GM19240 (cell line): ENCODE measurements at regions not wholly inside any gene's neighbourhood (a gene's known extent, or its start where the extent isn't known, plus 50 kb on each side); places are given as distances from the start of the nearest gene placed in this dataset.

ENCODE experiments used
- DNase-seq: peaks from one replicate; pipeline ENCODE4 v3.0.0; 2011; ENCODE audit warnings: low spot score; ENCODE audit not compliant: insufficient read length

DNA sequence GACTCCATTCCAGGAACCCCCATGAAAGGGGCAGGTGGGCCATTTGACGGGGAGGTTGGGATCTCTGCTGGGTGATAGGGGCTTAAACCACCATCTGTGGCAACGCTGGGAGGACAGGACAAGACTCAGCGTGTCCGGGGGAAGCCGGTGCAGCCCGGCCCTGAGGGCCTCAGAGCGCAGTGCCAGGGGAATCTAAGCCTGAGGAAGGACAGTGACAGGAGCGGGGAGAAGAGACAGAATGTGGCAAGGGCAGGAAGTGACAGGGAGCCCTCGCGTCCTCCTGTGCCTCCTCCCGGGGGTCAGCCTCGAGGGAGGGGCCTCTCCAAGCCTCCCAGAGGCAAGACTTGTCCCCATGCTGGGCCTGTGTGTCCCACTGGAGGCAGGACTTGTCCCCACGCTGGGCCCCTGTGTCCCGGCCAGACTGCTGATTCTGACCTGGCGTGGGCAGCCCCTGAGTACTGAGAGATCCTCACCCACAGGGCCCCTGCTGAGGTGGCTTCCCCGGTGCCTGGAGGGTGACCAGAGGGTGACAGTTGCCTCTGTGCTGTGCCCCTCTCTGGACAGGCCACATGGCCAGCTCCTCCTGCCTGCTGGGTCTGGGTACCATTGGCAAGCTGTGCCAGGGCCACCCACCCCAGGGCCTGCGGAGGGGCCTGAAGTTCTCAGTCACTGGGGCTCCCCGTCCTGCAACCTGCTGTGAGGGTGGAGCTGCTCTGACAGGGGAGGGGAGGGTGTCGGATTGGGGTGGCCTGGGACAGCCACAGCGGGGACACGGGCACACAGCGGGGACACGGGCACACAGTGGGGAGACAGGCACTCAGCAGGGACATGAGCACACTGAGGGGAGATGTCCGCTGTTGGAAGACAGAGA lies 676.2 kb downstream of the BRD1 start:
- DNase-seq, result no peak

DNA sequence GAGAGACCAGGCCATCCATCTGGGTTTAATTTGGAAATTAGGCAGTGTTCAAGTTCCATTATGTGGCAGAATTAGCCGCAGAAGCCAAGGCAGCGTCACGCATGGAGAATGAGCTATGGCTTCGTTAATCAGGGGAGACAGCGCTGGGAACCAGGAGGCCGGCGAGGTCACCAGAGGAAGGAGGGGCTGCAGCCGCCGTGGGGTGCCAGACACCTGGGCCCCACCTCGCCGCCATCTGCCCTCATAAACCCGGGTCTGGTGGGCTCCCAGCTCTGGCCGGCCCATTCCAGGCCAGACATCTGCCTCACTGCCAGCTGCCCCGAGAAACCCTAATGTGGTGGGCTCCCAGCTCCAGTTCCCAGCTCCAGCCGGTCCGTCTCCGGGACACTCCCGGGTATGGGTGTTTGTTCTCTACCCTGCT lies 676.9 kb downstream of the BRD1 start:
- DNase-seq, result no peak

DNA sequence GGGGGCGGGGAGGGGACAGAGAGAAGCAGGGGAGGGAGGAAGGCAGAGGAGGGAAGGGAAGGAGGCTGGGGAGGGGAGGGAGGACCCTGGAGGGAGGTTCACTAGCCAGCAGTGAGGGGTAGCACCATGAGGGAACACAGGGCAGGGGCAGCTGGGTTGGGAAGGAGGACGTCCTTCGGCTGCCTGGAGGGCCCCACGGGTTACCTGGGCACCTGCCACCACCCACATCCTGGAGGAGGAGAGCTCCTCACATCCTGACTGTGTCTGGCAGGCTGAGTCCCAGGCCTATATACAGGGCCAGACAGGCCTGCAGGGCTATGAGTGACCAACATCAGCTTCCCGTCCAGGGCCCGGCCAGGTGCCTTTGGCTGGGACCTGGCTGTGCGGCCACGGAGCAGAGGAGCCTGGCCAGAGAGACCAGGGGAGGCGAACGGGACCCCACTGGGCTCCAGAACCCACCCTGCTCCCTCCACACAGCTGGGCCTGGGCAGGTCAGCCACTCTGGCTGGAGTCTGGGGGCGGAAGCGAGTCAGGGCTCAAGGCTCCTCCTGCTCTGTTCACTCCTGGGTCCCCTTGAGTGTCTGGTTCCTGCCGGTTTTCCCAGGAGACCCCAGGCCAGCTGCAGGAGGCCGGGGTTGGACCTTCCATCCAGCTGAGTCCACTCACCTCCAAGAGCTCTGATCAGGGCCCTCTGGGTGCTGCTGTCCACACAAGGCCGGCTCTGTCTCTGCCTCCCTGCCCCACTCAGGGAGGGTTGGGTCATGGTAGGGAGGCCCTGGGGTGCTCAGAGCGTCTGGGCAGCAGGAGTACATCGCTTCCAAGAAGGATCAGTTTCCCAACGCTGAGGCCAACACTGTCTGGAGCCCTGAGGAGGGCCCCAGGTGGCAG lies 677.7 kb downstream of the BRD1 start:
- no peak for DNase-seq

DNA sequence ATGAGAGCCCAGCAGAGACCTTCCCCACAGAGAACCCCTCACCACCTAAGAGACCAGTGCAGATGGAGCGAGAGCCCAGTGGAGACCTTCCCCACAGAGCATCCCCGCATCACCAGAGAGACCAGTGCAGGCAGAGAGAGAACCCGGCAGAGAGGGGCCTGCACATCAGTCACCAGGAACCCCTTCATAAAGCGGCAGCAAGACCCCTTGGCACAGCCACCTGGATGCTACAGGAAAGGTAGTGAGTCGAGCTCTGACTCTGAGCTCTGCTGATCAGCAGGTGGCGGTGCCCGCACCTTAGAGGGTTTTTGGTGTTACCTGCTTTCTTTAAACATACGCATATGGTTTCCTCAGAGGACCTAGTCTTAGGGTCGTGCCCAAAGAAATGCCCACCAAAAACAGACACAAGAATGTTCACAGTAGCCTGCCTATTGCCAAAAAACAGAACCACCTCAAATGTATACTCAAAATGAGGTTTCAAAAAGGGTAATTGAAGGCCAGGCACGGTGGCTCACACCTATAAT lies 678.7 kb downstream of the BRD1 start:
- no peak for DNase-seq

DNA sequence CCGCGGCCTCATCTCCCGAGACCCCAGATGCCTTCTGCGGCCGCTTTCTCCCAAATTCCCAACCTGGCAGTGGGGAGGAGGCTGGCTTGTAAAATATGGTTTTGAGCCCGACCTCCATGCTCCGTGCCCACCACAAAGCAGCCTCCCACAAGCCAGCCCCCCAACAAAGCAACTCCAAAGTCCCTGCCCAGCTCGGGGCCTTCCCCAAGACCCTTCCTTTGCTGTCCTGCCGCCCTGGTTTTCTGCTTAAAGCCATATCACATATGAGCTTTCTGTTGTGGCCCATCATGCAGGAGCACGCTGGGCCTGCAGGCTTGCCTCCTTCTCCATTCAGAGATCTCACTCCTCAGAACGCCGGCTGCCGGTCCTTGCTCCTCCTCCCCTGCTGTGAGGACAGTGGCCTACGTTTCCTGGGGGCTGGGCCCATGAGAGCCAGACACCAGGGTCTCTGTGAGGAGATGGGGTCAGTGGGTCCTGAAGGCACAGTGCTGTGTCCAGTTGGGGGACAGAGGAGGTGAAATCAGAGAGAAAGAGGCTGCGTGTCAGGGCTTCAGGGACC lies 680.0 kb downstream of the BRD1 start:
- no peak for DNase-seq

DNA sequence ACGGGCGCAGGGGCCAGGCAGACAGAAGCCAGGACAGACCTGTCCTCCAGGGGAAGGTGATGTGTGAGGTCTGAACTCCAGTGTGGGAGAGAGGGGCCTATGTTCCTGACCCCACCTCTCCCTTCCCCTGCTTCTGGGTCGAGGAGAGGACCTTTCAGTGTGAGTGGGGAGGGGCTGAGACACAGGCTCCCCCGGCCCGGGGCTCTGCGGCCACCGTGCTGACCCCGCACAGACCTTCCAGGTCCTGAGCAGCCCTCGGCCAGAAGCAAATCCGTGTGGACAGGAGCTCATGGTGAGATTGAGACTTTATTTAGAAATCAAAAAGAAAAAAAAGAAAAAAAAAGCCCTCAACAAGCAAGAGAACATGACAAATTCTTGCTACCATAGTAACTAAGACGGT lies 680.5 kb downstream of the BRD1 start:
- no peak for DNase-seq

DNA sequence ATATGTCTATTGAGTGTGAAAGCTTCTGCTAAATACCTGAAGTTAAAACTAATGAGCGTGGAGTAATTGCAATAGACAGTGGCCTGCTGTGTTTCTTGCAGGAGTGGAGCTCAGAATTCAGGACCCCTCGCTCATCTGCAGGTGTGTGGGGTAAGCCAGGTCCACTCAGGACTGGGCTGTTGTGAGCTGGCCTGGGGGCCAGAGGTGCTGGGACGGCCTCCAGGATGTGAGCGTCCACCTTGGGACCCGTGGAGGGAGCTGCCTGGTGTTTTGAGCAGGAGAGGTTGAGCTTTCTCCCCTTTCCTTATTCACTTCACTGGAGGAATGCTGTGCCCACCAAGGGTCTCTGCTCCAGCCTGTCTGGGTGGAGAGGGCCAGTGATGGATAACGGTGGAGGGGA lies 681.2 kb downstream of the BRD1 start:
- no peak for DNase-seq

DNA sequence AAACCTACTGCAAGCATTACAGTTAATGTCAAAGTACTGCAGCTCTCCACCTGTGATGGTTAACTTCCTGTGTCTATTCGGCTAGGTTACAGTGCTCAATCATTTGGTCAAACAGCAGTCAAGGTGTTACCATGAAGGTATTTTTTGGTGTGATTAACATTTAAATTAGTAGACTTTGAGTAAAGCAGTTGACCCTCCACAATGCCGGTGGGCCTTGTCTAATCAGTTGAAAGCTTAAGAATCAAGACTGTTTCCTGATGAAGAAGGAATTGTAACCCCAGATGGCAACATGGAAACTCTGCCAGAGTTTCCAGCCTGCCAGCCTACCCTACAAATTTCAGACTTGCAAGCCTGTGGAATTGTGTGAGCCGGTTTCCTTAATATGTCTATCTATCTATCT lies 683.9 kb downstream of the BRD1 start:
- no peak for DNase-seq

DNA sequence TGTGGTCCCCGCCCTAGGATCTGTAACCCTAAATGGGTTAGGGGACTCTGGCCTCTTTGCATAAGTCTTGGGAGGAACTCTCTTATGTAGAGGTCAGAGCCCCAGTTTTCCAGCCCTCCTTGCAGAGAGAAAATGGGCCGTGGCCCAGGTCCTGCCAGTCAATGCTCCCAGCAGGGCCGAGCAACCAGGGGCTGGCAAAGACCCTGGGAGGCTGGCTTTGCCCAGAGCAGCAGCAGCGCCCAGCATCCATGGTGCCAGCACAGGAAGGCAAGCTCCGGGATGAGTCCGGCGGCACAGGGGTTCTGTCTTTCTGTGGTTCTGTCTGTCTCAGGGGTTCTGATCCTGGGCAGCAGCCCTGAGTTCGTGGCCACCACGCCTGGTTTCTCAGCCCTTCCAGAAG lies 684.8 kb downstream of the BRD1 start:
- no peak for DNase-seq

DNA sequence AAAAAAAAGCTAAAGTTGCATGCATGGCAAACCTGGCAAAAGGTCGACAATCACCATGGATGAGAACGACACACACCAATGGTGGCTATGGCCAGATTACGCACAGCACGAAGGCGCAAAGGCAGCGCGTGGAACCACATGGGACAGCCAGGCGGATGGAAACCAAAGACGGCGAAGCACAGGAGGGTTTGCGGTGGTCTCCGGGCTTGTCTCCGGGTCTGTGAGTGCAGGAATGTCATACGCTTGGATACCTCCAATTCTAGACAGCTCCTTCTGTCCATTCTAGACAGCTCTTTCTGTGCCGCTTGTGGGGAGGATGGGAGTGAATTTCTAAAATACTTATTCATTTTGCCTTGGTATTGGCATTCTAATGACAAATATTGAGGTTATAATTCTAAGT lies 685.4 kb downstream of the BRD1 start:
- DNase-seq, result no peak

DNA sequence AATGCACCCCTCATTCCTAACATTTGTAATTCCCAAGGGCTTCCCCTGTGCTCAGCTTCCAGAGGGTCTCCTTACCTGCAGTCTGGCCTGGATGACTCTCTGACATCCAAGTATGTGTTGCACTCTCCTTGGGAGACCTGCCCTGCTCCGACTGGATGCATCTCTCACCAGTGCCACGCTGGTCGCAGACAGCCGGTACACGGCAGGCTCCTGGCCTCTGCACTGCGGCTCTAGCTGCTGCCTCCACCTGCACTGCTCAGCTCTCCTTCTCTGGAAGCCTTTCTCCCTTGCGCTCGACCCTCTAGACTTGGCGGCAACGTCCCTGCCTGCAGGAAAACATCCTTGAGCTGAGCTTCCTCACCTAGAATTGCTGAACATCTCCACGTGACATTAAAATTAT lies 685.9 kb downstream of the BRD1 start:
- DNase-seq, result no peak

DNA sequence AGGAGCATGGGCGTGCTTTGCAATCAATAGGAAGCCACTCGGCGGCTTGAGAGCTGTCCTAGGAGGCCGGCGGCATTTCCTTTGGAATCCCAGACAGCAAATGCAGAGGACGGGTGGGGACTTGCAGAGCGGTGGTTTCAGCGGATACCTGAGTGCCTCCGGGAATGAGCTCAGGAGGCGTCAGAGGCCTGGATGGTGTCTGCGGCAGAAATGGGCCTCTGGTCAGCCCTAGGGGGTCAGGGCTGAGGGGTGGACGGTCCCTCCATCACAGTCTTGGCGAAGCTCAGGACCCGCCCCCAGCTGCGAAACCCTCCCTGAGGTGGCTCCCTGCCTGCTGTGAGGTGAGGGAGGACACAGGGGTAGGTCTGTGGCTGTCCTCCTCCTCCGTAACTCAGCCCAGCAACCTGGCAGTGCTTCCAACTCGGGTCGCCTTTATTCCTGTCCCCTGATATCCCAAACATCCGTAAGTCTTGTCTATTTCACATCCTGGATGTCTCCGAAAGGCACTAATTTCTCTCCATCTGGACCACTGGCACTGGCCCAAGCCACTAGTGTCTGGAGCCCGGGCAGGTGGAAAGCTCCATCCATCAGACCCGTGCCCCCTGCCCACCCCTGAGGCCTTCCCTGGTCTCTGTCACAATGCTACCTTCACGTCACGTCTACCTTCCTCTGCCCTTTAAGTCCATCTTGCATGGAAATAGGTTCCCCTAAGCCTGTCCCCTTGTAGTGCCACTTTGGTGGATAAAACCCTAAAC lies 686.6 kb downstream of the BRD1 start:
- no peak for DNase-seq

DNA sequence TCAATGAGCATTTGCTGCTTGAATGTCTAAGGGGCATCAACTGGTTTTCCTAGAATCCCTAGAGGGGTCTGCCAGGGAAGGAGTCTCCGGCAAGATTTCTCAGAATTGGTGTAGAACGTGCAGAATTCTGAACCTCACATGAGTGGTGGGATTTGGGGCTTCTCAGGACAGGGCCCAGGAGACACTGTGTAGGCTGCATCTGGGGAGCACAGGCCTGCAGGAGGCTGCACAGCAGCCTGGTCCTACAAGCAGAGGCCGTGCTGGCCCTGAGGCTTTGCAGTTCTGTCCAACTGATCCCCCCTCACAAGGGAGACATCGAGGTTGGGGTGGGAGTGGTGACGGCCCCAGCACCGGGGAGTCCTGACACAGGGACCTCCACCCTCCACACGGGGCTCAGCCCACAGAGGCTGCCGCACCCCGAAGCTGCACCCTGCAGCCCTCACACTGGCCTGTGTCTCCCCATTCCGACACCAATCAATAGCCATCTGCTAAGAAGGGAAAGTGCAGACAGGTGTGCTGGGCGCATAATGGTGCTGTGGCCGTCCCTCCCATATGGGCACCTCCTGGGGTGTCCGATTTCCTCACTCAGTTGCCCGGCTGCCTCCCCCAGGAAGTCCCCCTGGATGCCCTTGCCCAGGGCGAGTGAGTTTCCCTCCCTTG lies 688.1 kb downstream of the BRD1 start:
- DNase-seq, result no peak

DNA sequence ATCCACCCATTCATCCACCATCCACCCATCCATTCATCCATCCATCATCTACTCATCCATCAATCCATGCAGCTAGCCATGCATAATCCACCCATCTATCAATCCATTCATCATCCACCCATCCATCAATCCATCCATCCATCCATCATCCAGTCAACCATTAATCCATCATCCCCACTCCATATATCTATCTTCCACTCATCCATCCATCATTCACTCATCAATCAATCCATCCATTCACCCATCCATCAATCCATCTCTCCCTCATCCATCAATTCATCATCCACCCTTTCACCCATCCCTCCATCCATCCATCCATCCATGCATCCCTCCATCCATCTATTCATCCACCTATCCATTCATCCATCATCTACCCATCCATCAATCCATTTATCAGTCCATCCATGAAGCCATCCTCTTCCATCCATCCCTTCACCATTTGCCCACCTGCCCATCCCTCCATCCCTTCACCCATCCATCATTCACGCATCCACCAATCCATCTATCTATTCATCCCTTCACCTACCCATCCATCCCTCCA lies 689.4 kb downstream of the BRD1 start:
- no peak for DNase-seq

DNA sequence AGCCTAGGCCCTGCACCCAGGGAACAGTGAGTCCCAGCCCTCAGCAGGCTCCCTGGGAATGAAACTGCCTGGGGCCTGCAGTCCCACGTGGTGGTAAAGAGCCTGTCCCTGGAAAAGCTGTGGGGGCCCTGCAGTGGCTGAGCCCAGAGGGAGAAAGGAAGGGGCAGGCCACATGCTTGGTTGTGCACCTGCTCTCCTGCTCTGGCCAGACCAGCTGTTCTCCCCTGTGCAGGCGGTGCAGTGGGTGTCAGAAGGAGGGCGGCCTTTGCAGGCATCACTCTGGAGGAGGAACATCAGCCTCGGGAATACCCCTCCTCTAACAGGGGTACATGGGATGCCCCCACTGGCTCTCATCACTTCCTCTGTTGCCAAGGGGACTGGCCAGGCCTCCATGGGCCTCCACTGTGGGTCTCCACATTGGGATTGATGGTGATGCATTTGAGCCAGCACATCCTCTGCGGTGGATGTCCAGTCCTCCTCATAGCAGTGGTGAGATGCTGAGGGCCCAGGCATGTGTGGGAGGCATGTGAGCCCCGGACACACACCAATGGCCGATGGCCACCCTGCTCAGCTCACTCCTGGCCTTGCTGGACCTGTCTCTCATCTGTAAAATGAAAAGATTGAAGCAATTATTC lies 690.4 kb downstream of the BRD1 start:
- DNase-seq, result no peak

DNA sequence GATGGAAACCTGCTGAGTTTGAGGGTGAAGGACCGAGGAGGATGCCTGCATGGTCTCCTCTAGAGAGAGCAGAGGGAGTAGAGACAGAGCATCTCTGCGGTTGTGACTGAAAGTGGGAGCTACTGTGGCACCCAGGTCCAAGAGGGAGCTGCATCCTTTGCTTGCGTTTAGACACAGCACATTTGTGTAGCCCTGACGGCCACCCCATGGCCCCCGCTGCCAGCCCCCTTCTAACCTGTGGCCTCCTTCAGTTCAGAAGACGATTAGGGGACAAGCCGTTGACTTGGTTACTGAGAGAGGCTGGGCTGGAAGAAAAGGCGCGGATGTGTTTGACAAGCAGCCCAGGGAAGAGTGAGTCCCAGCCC lies 690.9 kb downstream of the BRD1 start:
- no peak for DNase-seq

DNA sequence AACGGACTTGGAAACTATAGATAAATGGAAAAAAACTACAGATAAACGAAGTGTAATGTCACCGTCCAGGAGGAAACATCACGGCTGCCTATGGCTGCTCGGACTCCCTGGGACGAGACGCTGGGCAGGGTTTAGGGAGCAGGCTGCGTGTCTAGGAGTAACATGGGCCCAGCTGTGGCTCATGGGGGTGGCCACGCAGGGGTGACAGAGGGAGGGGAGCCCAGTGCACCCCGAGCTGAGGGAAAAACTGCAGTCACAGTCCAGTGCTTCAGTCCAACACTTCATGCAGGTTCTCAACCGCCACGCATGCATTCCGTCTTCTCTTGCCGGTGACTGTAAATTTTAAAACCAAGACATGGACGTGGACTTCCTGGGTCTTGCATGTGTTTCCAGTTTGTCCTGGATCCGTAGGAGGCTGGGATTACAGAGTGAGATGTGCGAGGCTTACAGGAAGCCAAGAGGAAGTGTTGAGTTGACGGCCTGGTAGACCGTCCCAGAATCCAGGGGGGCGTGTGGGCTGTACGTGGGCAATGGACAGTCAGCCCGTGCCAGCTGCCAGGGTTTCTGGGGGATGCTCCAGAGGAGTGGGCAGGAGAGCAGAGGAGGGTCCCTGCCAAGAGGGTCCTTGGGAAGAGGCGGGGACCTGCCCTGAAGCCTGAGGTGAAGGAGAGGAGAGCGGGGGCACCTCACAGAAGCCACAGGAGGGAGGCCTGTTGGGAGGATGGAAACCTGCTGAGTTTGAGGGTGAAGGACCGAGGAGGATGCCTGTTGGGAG lies 691.4 kb downstream of the BRD1 start:
- no peak for DNase-seq

DNA sequence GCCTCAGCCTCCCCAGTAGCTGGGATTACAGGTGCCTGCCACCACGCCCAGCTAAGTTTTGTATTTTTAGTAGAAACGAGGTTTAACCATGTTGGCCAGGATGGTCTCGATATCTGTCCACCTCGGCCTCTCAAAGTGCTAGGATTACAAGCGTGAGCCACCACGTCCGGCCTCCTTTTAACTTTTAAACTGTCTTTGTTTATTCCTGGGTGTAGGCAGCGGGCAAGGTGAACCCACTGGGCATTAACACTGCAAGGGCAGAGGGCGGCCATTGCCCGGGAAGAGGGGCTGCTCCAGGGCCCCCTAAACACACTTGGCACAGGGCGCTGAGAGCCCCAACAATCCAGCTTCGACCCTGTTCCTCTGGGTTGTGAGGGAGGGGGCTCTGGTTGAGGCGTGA lies 693.6 kb downstream of the BRD1 start:
- DNase-seq, result no peak

DNA sequence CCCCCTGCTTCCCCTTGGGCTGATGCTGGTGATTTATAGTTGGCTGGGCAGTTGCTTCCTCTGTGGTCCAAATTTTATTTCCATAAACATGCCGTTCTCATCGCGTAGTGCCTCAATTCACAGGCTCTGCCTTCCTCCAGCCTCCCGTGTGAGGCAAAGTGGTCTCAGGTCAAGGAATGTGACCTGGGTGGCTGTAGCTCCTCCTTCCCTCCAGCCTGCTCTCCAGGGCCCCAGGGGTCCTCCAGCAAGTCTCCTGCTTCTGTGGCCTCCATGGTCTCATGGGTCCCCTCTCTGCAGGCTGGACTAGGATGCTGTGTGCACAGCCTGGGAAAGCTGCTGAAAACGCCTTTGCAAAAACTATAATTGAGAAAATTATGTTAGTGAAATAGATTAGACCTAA lies 694.1 kb downstream of the BRD1 start:
- no peak for DNase-seq
